Activated CD4-positive, alpha-beta memory T cell treated with anti-CD3 and anti-CD28 coated beads, Interleukin-2, amount 10 ng/mL, durations not matched to agents 7 days and 5 days (primary cell): ENCODE measurements at regions not wholly inside any gene's neighbourhood (a gene's known extent, or its start where the extent isn't known, plus 50 kb on each side); places are given as distances from the start of the nearest gene placed in this dataset.

Experiments
- CTCF ChIA-PET: fragments of 350-600 bp; sonication (Branson Sonifier 250); formaldehyde crosslinking; loops from one replicate; lab custom pipeline; 2021; ENCODE audit warnings: antibody characterized with exemption, inconsistent platforms; lab: Charles Lee
- POLR2A ChIA-PET: fragments of 350-600 bp; sonication (Branson Sonifier 250); formaldehyde crosslinking; loops from one replicate; lab custom pipeline; 2021; ENCODE audit warnings: antibody characterized with exemption; lab: Charles Lee
- DNase-seq: peaks from one replicate; pipeline ENCODE4 v3.0.0-alpha.2; 2020
- H3K27ac Mint-ChIP-seq: one replicate; pipeline ENCODE4 v1.8.0; 2021; ENCODE audit warnings: mild to moderate bottlenecking, mixed read lengths
- H3K27me3 Mint-ChIP-seq: one replicate; pipeline ENCODE4 v1.8.0; 2021; ENCODE audit warnings: mixed read lengths
- H3K36me3 Mint-ChIP-seq: one replicate; pipeline ENCODE4 v1.8.0; 2021; ENCODE audit warnings: low read depth, mixed read lengths
- H3K4me1 Mint-ChIP-seq: one replicate; pipeline ENCODE4 v1.8.0; 2021; ENCODE audit warnings: mixed read lengths
- H3K4me3 Mint-ChIP-seq: one replicate; pipeline ENCODE4 v1.8.0; 2021; ENCODE audit warnings: mild to moderate bottlenecking, mixed read lengths
- H3K9me3 Mint-ChIP-seq: one replicate; pipeline ENCODE4 v1.8.0; 2021; ENCODE audit warnings: mixed read lengths

DNA sequence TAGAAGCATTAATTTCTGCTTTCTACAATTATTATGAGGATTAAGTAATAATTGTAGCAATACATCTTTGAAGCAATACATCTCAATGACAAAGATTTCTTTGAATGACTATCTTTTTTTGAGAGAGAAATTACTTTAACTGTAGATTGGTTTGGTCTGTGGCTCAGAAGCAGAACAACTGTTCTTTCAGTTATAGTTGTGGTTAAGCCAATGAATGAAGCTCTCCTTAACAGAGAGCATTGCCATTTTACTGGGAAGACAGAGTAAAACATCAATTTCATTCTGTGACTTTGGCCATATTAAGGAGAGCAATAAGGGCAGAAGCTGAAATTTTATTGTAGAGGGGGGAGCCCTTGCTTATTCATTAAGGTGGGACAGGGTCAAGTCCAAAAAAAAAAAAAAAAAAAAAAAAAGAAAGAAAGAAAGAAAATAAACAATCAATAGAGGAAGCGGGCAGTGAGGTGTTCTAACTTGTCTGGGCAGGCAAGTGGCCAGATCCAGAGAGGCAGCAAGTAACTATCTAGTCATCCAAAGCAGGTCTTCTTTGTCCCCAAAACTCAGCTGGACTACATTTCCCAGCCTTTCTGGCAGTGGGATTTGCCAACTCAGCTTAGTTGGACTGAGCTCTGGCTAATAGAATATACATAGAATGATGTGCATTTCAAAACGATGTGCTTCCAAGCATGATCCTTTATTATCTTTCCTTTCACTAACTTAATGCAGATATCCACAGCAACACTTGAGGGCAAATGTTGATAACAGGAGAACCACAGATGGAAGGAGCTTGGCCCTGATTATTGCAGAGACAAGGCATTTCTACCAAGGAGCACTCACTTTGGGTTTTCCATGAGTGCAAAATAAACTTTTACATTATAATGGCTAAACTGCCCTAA lies 462.7 kb upstream of the CDH20 start:
- Mint-ChIP-seq H3K27me3 (no peaks in the 10 kb centered on the region), H3K36me3 (no peaks in the 10 kb centered on the region), H3K4me1 (no peaks in the 10 kb centered on the region), H3K27ac (no peak overlapping the region), H3K9me3 (peaks cover 4% of the 10 kb centered on the region), H3K4me3 (no peak overlapping the region)
- ChIA-PET CTCF (interaction anchor here (0.7 kb wide), 1 partner anchor 61 kb away, joined by 3 read pairs; no protein-coding TSS in a partner anchor), POLR2A (no interaction called here)
- DNase-seq = no peak

DNA sequence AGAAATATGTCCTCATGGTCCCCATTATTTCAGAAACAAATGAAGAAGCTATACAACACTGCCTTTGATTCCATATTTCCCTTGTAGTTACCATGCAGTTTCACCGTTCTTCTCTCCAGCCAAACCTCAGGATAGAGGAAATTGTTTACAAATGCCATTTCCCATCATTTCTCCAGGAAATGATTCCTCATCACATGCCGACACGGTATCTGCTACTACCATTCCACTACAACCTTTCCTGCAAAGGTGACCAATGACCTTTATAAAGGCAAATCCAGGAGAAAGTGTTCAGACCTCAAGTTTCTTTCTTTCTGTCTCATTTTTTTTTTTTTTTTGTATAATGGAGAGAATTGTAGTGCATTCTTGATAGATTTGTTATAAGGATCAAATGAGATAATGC lies 460.8 kb upstream of the CDH20 start:
- CTCF ChIA-PET = no interaction called here

DNA sequence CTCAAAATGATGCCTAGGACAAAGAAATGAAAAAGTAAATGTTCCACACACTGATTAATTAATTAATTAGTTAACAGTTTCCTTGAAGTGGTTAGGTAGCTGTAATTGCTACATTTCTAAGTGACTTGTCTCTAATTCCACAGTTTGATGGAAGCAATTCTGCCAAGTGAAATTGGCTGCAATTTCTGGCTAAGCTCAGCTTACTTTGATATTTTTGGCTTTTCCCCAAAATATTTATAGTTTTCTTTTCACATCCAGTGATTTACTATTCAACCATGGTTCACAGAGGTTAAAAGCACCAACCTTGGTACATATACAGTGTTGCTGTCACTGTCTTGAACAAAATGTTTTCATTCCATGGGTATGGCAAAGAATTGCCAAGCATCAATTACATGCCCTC lies 459.5 kb upstream of the CDH20 start:
- CTCF ChIA-PET = no interaction called here
- Mint-ChIP-seq H3K27me3 (no peaks in the 10 kb centered on the region), H3K4me1 (no peaks in the 10 kb centered on the region)

More for the DNA sequence above, 460.8 kb upstream of the CDH20 start:
- no peak for DNase-seq
- Mint-ChIP-seq H3K27me3 (no peaks in the 10 kb centered on the region), H3K4me1 (no peaks in the 10 kb centered on the region), H3K4me3 (no peak overlapping the region), H3K9me3 (peaks cover 7% of the 10 kb centered on the region), H3K36me3 (no peaks in the 10 kb centered on the region), H3K27ac (no peak overlapping the region)
- POLR2A ChIA-PET = no interaction called here

DNA sequence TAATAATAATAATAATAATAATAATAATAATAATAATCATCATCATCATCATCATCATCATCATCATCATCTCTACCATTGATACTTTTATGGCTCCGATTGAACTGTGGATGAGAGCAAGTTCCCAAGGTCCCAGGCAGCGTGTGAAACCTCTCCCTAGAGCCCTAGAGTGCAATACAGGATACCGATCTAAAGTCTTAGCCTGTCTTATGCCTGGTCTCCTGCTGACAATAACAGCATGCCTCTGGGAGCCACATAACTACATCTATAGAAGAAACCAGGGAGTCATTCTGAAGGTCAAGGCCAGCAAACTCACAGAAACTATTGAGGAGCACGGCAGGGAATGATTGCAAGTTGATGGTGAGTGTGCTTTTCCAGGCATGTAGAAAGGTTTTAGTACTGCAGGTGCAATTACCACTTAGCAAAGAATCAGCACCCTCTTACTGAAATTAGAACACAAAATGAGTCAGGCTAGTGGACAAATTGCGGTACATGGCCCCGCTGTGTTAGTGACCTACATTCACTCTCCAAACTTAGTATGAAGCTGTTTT lies 457.2 kb upstream of the CDH20 start:
- Mint-ChIP-seq H3K27me3 (no peaks in the 10 kb centered on the region), H3K36me3 (no peaks in the 10 kb centered on the region), H3K27ac (no peak overlapping the region), H3K4me3 (no peak overlapping the region), H3K9me3 (peaks cover 15% of the 10 kb centered on the region), H3K4me1 (no peaks in the 10 kb centered on the region)
- ChIA-PET POLR2A (no interaction called here), CTCF (no interaction called here)
- no peak for DNase-seq

More for the DNA sequence above, 459.5 kb upstream of the CDH20 start:
- Mint-ChIP-seq H3K27ac (no peak overlapping the region), H3K36me3 (no peaks in the 10 kb centered on the region), H3K9me3 (peaks cover 15% of the 10 kb centered on the region), H3K4me3 (no peak overlapping the region)
- no peak for DNase-seq
- POLR2A ChIA-PET = no interaction called here

DNA sequence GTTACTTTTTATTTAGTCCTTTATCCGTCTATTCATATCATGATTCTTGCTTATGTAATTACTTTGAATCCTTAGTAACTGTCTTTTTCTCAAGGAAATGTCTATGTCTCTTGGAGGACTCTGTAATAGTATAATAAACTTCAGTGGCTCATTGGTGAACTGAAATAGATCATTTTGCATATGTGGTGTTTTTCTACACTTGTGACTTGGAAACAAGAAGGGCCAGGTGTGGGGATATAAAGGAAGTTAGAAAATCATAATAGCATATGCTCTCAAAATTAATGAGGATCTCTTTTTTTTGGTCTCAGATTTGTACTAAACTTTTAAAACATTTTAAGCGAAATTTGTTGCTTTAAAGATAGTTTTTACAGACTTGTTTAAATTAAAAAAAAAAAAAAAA lies 453.0 kb upstream of the CDH20 start:
- no peaks in the 10 kb centered on the region for H3K27me3 Mint-ChIP-seq
- H3K36me3 Mint-ChIP-seq = no peaks in the 10 kb centered on the region
- no peak for DNase-seq
- H3K4me1 Mint-ChIP-seq = no peaks in the 10 kb centered on the region
- no peak overlapping the region for H3K27ac Mint-ChIP-seq
- POLR2A ChIA-PET = no interaction called here
- peaks cover 13% of the 10 kb centered on the region for H3K9me3 Mint-ChIP-seq
- CTCF ChIA-PET = no interaction called here
- H3K4me3 Mint-ChIP-seq = no peak overlapping the region

DNA sequence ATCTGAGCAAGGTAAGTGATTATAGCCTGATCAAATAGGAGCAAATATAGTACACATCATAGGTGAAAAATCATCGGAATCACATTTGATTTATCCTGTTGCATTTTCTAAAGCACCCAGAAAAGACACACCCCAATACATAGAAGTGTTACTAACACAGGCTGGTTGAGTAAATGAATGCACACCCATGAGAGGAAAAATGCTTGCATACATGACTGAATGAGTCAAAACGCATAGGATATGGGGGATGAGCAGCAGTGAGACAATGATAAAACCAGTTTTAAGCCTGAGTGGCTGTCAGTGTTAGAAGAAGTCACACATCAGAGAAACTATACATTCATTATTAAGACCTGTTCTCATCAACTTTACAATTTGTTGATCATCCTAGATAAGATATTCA lies 449.6 kb upstream of the CDH20 start:
- H3K27me3 Mint-ChIP-seq = no peaks in the 10 kb centered on the region
- no peak overlapping the region for H3K27ac Mint-ChIP-seq
- DNase-seq = no peak
- no peaks in the 10 kb centered on the region for H3K4me1 Mint-ChIP-seq
- ChIA-PET CTCF (no interaction called here), POLR2A (no interaction called here)
- peaks cover 3% of the 10 kb centered on the region for H3K9me3 Mint-ChIP-seq
- no peaks in the 10 kb centered on the region for H3K36me3 Mint-ChIP-seq
- no peak overlapping the region for H3K4me3 Mint-ChIP-seq

DNA sequence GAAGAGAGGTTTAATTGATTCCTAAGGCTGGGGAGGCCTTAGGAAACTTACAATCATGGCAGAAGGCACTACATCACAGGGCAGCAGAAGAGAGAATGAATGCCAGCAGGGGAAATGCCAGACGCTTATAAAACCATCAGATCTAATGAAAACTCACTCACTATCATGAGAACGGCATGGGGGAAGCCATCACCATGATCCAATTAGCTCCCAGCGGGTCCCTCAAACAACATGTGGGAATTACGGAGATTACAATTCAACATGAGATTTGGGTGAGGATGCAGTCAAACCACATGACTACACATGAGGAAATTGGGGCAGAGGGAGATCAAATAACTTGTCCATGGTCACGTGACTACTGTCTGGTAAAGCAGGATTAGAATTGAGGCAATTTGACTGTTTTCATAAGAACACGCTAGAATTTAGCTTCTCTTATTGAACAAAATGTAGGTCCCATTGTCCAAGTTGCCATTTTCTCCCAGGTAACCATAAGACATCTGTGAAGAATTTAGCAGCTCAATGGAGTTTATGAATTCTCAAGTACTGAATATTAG lies 445.1 kb upstream of the CDH20 start:
- ChIA-PET POLR2A (no interaction called here), CTCF (no interaction called here)
- Mint-ChIP-seq H3K9me3 (peaks cover 2% of the 10 kb centered on the region), H3K4me3 (no peak overlapping the region), H3K4me1 (no peaks in the 10 kb centered on the region), H3K27ac (no peak overlapping the region), H3K36me3 (no peaks in the 10 kb centered on the region), H3K27me3 (no peaks in the 10 kb centered on the region)
- DNase-seq = no peak

DNA sequence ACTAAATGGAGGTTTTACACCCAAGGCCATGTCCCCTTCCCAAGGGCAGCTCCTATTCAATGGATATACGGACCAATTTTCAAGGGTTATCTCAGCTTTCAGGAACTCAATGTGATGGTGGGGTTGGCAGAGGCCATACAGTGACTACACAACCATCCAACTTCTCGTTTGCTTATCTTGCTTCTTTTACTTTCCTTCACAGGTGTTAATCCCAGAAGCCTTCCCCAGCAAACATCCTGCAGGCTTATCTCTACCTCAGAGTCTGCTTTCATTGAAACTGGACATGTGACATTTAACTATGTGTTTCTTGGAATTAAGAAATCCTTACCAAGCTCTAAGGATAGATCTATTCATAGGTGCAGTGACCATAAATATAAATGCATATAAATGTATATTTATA lies 443.8 kb upstream of the CDH20 start:
- no peaks in the 10 kb centered on the region for H3K4me1 Mint-ChIP-seq
- H3K9me3 Mint-ChIP-seq = peaks cover 2% of the 10 kb centered on the region
- no peak overlapping the region for H3K27ac Mint-ChIP-seq
- H3K36me3 Mint-ChIP-seq = no peaks in the 10 kb centered on the region
- no peaks in the 10 kb centered on the region for H3K27me3 Mint-ChIP-seq
- H3K4me3 Mint-ChIP-seq = no peak overlapping the region
- CTCF ChIA-PET = no interaction called here
- DNase-seq = no peak
- POLR2A ChIA-PET = no interaction called here

DNA sequence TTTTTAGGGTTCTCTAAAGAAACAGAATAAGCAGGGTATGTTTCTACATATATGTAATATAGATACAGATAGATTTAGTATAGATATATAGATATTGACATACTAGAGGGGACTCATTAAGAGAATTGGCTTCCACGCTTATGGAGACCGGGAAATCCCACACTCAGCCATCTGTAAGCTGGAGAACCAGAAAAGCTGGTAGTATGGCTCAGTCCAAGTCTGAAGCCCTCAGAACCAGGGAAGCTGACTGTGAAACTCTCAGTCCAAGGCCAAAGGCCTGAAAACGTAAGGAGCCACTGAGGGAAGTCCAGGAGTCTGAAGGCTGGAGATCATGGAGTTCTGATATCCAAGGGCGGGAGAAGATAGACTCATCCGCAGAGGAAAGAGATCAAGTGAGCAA lies 441.3 kb upstream of the CDH20 start:
- DNase-seq = no peak
- ChIA-PET CTCF (no interaction called here), POLR2A (no interaction called here)
- H3K27me3 Mint-ChIP-seq = no peaks in the 10 kb centered on the region
- H3K4me1 Mint-ChIP-seq = no peaks in the 10 kb centered on the region
- no peak overlapping the region for H3K27ac Mint-ChIP-seq
- H3K4me3 Mint-ChIP-seq = no peak overlapping the region
- H3K9me3 Mint-ChIP-seq = peaks cover 4% of the 10 kb centered on the region
- no peaks in the 10 kb centered on the region for H3K36me3 Mint-ChIP-seq

DNA sequence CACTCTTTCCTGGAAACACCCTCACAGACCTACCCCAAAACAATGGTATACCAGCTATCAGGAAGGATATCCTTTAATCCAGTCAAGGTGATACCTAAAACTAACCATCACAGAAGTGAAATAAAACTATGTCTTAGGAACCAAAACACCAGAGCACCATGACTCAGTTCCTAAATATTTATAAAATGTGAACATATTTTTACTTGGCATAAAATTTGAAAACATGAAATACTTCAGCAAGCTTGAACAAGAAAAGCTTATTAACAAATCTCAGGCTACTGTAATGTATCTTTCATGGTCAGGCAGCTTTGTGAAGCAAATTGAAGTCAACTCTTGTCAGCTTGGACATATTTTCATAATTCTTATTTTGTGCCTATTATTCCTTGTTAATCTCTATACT lies 440.8 kb upstream of the CDH20 start:
- Mint-ChIP-seq H3K27ac (no peak overlapping the region), H3K27me3 (no peaks in the 10 kb centered on the region), H3K36me3 (no peaks in the 10 kb centered on the region), H3K9me3 (peaks cover 4% of the 10 kb centered on the region), H3K4me1 (no peaks in the 10 kb centered on the region), H3K4me3 (no peak overlapping the region)
- ChIA-PET CTCF (no interaction called here), POLR2A (no interaction called here)
- DNase-seq = no peak

DNA sequence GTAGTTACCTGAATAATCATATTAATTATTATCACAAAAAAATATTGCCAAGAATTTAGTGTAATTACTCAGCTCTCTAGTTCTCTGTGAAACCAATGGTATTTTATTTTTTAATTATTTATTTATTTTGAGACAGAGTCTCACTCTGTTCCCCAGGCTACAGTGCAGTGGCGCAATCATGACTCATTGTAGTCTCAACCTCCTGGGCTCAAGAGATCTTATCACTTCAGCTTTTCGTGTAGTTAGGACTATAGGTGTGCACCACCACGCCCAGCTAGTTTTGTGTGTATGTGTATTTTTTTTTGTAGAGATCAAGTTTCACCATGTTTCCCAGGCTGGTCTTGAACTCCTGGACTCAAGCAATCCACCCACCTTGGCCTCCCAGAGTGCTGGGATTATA lies 440.4 kb upstream of the CDH20 start:
- Mint-ChIP-seq H3K36me3 (no peaks in the 10 kb centered on the region), H3K27me3 (no peaks in the 10 kb centered on the region), H3K4me1 (no peaks in the 10 kb centered on the region), H3K9me3 (peaks cover 4% of the 10 kb centered on the region), H3K4me3 (no peak overlapping the region), H3K27ac (no peak overlapping the region)
- DNase-seq = no peak
- ChIA-PET CTCF (no interaction called here), POLR2A (no interaction called here)

DNA sequence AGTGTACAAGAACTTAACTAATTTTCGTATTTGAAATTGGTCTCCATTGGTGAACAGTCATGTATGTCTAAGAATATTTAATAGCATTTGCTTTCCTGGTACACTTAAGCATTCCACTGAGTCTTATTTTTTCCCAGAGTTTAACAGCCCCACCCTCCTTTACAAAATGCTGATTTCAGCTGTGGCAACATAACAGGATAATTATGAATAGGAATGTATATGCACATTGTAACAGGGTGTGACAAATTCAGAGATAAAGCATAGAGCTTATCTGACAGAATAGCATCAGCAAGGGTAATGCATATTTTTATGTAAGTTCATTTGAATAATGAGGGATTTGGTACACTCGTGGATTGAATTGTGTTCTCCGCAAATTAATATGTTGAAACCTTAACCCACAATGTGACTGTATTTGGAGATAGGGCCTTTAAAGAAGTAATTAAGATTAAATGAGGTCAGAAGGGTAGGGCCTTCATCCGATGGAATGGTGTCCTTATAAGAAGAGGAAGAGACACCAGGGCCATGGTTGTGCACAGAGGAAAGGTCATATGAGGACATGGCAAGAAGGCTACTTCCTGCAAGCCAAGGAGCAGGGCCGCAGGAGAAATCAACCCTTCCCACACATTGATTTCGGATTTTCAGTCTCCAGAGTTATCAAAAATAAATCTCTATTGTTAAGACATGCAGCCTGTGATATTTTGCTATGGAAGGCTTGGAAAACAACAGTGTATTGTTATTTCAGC lies 439.7 kb upstream of the CDH20 start:
- no peak overlapping the region for H3K27ac Mint-ChIP-seq
- CTCF ChIA-PET = no interaction called here
- no peaks in the 10 kb centered on the region for H3K4me1 Mint-ChIP-seq
- H3K9me3 Mint-ChIP-seq = peaks cover 4% of the 10 kb centered on the region
- POLR2A ChIA-PET = no interaction called here
- no peaks in the 10 kb centered on the region for H3K36me3 Mint-ChIP-seq
- H3K4me3 Mint-ChIP-seq = no peak overlapping the region
- no peaks in the 10 kb centered on the region for H3K27me3 Mint-ChIP-seq
- DNase-seq = no peak

DNA sequence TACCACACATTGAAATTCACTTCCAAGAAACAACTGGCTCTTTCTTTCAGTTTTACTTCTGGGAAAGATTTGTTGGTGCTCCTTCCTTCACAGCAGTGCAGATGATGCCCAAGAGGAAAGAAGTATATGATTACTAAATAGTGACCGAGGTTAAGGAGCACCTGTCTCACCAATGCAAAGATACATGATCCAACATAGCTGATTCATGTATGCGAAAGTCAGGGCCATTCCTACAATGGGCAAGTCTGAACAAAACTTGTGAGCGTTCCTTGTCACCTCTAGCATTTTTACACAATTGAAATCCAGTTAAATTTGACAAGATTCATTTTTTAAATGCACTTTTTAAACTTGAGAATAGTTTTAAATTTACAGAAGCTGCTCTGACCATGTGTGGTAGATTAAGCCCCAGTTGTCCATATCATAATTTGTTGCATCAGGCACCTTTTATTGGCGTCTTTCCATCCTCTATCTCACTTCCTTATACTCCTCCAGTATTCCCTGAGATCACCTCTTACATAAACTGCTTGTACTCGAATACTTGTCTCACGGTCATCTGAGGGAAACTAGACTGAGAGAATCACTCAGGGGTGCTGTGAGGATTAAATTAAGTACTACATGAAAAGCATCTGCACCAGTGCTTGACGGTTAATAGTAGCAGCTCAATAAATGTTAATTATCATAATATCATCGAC lies 438.8 kb upstream of the CDH20 start:
- Mint-ChIP-seq H3K4me1 (no peaks in the 10 kb centered on the region), H3K4me3 (no peak overlapping the region), H3K36me3 (no peaks in the 10 kb centered on the region), H3K27me3 (no peaks in the 10 kb centered on the region), H3K27ac (no peak overlapping the region), H3K9me3 (peaks cover 4% of the 10 kb centered on the region)
- DNase-seq = no peak
- POLR2A ChIA-PET = no interaction called here
- CTCF ChIA-PET = no interaction called here
